Kasumi-1 (cell line): ENCODE measurements at regions not wholly inside any gene's neighbourhood (a gene's known extent, or its start where the extent isn't known, plus 50 kb on each side); places are given as distances from the start of the nearest gene placed in this dataset.

ENCODE experiments used
- DNase-seq, 2 experiments: peaks; one replicate each; lab custom pipeline; 2025; lab: John Stamatoyannopoulos, UW

DNA sequence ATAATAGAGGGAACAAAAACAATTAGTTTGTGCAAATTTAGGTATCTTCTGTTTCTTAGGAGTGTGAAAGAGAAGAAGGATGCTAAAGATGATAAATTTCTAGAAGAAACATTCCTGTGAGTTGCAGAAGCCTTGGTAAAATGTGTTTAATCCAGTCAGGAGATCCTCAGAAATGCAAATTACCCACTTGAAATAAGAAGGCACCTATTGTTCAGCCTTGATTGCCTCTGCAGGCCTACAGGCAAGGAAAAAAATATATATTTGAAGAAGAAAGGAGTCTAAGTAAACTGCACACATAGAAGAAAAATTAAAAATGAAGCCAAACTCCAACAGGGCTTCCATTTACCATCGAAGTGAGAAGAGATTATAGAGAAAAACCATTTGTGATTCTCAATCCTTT lies 51.0 kb upstream of the LHX8 start:
- DNase-seq = no peak

DNA sequence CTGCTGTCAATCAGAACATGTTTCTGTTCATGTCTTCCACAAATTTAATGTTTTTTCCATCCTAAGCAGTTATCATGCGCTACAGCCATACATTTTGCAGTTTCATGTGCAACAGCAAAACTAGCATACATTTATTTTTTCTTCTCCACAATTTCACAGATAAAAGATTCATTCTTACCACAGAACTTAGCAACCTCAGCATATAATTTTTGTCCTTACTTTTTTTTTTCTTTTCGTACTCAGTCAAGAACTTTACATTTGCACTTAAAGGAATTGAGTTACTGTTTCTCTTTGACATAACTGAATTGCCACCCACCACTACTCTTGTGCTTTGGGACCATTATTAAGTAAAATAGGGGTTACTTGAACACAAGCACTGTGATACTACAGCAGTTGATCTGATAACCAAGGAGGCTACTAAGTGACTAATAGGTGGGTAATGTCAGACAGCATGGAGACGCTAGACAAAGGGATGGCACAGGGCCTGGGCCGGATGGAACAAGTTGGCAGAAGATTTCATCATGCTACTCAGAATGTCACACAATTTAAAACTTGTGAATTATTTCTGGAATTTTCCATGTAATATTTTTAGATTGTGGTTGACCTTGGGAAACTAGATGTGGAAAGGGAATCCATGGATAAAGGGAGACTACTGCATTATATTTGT lies 50.2 kb upstream of the LHX8 start:
- DNase-seq = no peak
